Liver (tissue), 3 donors: ENCODE measurements at regions not wholly inside any gene's neighbourhood (a gene's known extent, or its start where the extent isn't known, plus 50 kb on each side); places are given as distances from the start of the nearest gene placed in this dataset.
"Not testable (repeated sequence)": the region's sequence is repeated elsewhere in the genome, so short reads cannot be mapped to it uniquely, and the experiment has no call there.

Experiments
- CTCF ChIP-seq: fragments of 150-350 bp; IDR thresholded peaks from 2 replicates; pipeline ENCODE4 v1.5.1; 2017; ENCODE audit warnings: improper control_type of control experiment, low read depth, low read length; ENCODE audit not compliant: missing input control
- RAD21 ChIP-seq, 2 donors: IDR thresholded peaks; 2 replicates each; pipeline ENCODE4 v1.6.1; 2016; ENCODE audit warnings: antibody characterized with exemption in 2 of 2, mild to moderate bottlenecking in 2 of 2
- REST ChIP-seq: IDR thresholded peaks from 2 replicates; pipeline ENCODE4 v1.6.1; 2016; ENCODE audit warnings: antibody characterized with exemption, mild to moderate bottlenecking
- SP1 ChIP-seq: IDR thresholded peaks from 2 replicates; pipeline ENCODE4 v1.6.1; 2018; ENCODE audit warnings: antibody characterized with exemption, mild to moderate bottlenecking
- TF ChIP-seq, protein P1 (sequence below): IDR thresholded peaks from 2 replicates; pipeline ENCODE4 v1.6.1; 2016; ENCODE audit warnings: antibody characterized with exemption
- donor health status: healthy.
- donor health status: healthy.

- TF ChIP-seq CTCF, SP1, REST: not testable (repeated sequence)
- peak in 1 of 2 donors; percentile 22 for TF ChIP-seq RAD21 (IDR thresholded peaks at IDR 0.05)
- TF ChIP-seq, protein P1, sequence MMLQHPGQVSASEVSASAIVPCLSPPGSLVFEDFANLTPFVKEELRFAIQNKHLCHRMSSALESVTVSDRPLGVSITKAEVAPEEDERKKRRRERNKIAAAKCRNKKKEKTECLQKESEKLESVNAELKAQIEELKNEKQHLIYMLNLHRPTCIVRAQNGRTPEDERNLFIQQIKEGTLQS: not testable (repeated sequence)
These were observed 941.1 kb downstream of the CDY1 start for GRCh38 chrY:26562976-26563375.
